CD14-positive monocyte (primary cell): ENCODE measurements at regions not wholly inside any gene's neighbourhood (a gene's known extent, or its start where the extent isn't known, plus 50 kb on each side); places are given as distances from the start of the nearest gene placed in this dataset.

Experiments
- DNase-seq, 3 donors: peaks; one replicate each; pipeline ENCODE4 v3.0.0-alpha.2; 2011 to 2022
- H2AFZ ChIP-seq: 2 replicates; pipeline ENCODE4 v1.6.0; 2012; ENCODE audit warnings: mild to moderate bottlenecking, low read depth, low read length, inconsistent platforms; ENCODE audit not compliant: insufficient read depth, poor library complexity, severe bottlenecking
- H3K27ac ChIP-seq, 2 donors: 1 replicate in 1 of 2; 2 replicates in 1 of 2; pipeline ENCODE4 v1.5.1; 2012 to 2013; ENCODE audit warnings: low read length in 2 of 2, control low read depth in 1 of 2, inconsistent platforms in 1 of 2, low read depth in 1 of 2, mild to moderate bottlenecking in 1 of 2
- H3K27me3 ChIP-seq, 2 donors: one replicate each; pipeline versions ENCODE4 v1.6.0 to v1.6.1; 2011 to 2013; ENCODE audit warnings: low read length in 2 of 2; ENCODE audit not compliant: control insufficient read depth in 2 of 2, insufficient read depth in 2 of 2
- H3K36me3 ChIP-seq, 2 donors: replicated peaks in 1 of 2; 1 replicate in 1 of 2; 2 replicates in 1 of 2; pipeline versions ENCODE4 v1.5.1 to v1.6.1; 2012 to 2013; ENCODE audit warnings: low read length in 2 of 2, control low read depth in 1 of 2, inconsistent platforms in 1 of 2, mild to moderate bottlenecking in 1 of 2; ENCODE audit not compliant: insufficient read depth in 2 of 2, control insufficient read depth in 1 of 2
- H3K4me1 ChIP-seq, 2 donors: 1 replicate in 1 of 2; 2 replicates in 1 of 2; pipeline versions ENCODE4 v1.5.1 to v1.6.1; 2012 to 2013; ENCODE audit warnings: low read length in 2 of 2, control low read depth in 1 of 2, inconsistent platforms in 1 of 2, mild to moderate bottlenecking in 1 of 2, moderate library complexity in 1 of 2; ENCODE audit not compliant: insufficient read depth in 2 of 2, control insufficient read depth in 1 of 2
- H3K4me2 ChIP-seq: replicated peaks from 2 replicates; pipeline ENCODE3; 2012; ENCODE audit warnings: low read length, moderate library complexity, mild to moderate bottlenecking; ENCODE audit not compliant: poor library complexity, severe bottlenecking; ENCODE audit errors: extremely low read depth
- H3K4me3 ChIP-seq, 3 experiments: fragments of 200-600 bp in 1 of 3; sonication (generic) in 1 of 3; replicated peaks in 1 of 3; 1 replicate in 2 of 3; 2 replicates in 1 of 3; pipeline ENCODE4 v1.5.1; 2011 to 2013; ENCODE audit warnings: low read length in 3 of 3, mild to moderate bottlenecking in 3 of 3, control low read depth in 2 of 3, low read depth in 2 of 3, inconsistent platforms in 1 of 3, moderate library complexity in 1 of 3
- H3K79me2 ChIP-seq: 2 replicates; pipeline ENCODE4 v1.6.0; 2012; ENCODE audit warnings: mild to moderate bottlenecking, control low read depth, inconsistent platforms, low read length, moderate library complexity; ENCODE audit not compliant: insufficient read depth
- H3K9ac ChIP-seq: 2 replicates; pipeline ENCODE4 v1.6.0; 2017; ENCODE audit warnings: low read length, mild to moderate bottlenecking; ENCODE audit not compliant: insufficient read depth, poor library complexity, severe bottlenecking
- H3K9me3 ChIP-seq, 2 donors: replicated peaks in 1 of 2; 1 replicate in 1 of 2; 2 replicates in 1 of 2; pipeline versions ENCODE4 v1.5.1 to v1.6.1; 2012 to 2013; ENCODE audit warnings: low read length in 2 of 2, control low read depth in 1 of 2; ENCODE audit not compliant: control insufficient read depth in 1 of 2, insufficient read depth in 1 of 2
- H4K20me1 ChIP-seq: 2 replicates; pipeline ENCODE4 v1.6.0; 2012; ENCODE audit warnings: mild to moderate bottlenecking, low read length, control low read depth, moderate library complexity; ENCODE audit not compliant: insufficient read depth
- H3K27ac Mint-ChIP-seq, 7 donors: one replicate each; pipeline ENCODE4 v1.8.0; 2020; ENCODE audit warnings: mild to moderate bottlenecking in 7 of 7, mixed read lengths in 7 of 7, moderate library complexity in 6 of 7, inconsistent platforms in 2 of 7
- H3K27me3 Mint-ChIP-seq, 3 donors: one replicate each; pipeline ENCODE4 v1.8.0; 2021 to 2022; ENCODE audit warnings: low read depth in 3 of 3, mild to moderate bottlenecking in 3 of 3, mixed read lengths in 3 of 3, moderate library complexity in 3 of 3, inconsistent platforms in 1 of 3
- H3K36me3 Mint-ChIP-seq, 2 donors: one replicate each; pipeline ENCODE4 v1.8.0; 2020; ENCODE audit warnings: mixed read lengths in 2 of 2, inconsistent platforms in 1 of 2, mild to moderate bottlenecking in 1 of 2
- H3K4me1 Mint-ChIP-seq: one replicate; pipeline ENCODE4 v1.8.0; 2020; ENCODE audit warnings: mild to moderate bottlenecking, mixed read lengths
- H3K4me3 Mint-ChIP-seq, 2 donors: one replicate each; pipeline ENCODE4 v1.8.0; 2020; ENCODE audit warnings: mild to moderate bottlenecking in 2 of 2, mixed read lengths in 2 of 2, moderate library complexity in 1 of 2
- H3K9me3 Mint-ChIP-seq, 7 donors: one replicate each; pipeline ENCODE4 v1.8.0; 2020 to 2022; ENCODE audit warnings: mixed read lengths in 7 of 7, mild to moderate bottlenecking in 6 of 7, moderate library complexity in 6 of 7, inconsistent platforms in 2 of 7
- WGBS: methylation state at CpG from one replicate; pipeline ENCODE4 v1.1.5; 2013; ENCODE audit warnings: missing lambda C conversion rate; ENCODE audit not compliant: insufficient coverage; 5-methylcytosine and 5-hydroxymethylcytosine counted together
- intact Hi-C, 2 donors: fragments of 100-400 bp; cut with micrococcal nuclease; formaldehyde crosslinking; loops; one replicate each; pipeline versions ENCODE4 v1.15.0 to v1.15.1; 2023
- TF ChIP-seq, protein P1 (sequence below): fragments of 200-600 bp; IDR thresholded peaks from one replicate; pipeline ENCODE4 v1.8.0; 2022; ENCODE audit warnings: antibody characterized with exemption, mild to moderate bottlenecking

DNA sequence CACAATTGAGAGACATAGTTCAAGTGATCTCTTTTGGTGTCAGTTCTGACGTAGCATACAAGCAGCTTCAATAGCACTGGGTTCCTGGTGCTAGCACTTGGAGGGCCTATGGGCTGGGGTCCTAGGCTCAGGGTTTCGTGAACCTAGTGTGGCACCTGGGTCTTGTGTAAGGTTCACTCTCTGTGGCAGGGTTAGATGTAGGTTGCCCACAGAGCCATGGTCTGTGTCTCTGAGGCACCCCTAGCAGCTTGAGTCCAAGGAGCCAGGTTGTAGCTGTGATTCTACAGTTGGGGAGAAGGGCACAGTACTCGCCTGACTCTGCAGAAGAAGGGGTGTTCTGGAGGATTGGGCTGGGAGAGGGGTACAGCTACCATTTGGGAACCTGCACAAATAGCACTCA, 282.6 kb upstream of the LRRC3B start:
- Histone ChIP-seq H3K9ac (no peak overlapping the region), H3K4me1 (no peaks in the 10 kb centered on the region), H3K27me3 (no peaks in the 10 kb centered on the region), H3K4me3 (no peak overlapping the region), H3K9me3 (peaks cover 20 to 21% of the 10 kb centered on the region in 2 donors), H3K4me2 (no peak overlapping the region), H3K79me2 (no peaks in the 10 kb centered on the region), H2AFZ (no peak overlapping the region), H3K27ac (no peak overlapping the region), H4K20me1 (no peaks in the 10 kb centered on the region), H3K36me3 (no peaks in the 10 kb centered on the region)
- TF ChIP-seq, protein P1, sequence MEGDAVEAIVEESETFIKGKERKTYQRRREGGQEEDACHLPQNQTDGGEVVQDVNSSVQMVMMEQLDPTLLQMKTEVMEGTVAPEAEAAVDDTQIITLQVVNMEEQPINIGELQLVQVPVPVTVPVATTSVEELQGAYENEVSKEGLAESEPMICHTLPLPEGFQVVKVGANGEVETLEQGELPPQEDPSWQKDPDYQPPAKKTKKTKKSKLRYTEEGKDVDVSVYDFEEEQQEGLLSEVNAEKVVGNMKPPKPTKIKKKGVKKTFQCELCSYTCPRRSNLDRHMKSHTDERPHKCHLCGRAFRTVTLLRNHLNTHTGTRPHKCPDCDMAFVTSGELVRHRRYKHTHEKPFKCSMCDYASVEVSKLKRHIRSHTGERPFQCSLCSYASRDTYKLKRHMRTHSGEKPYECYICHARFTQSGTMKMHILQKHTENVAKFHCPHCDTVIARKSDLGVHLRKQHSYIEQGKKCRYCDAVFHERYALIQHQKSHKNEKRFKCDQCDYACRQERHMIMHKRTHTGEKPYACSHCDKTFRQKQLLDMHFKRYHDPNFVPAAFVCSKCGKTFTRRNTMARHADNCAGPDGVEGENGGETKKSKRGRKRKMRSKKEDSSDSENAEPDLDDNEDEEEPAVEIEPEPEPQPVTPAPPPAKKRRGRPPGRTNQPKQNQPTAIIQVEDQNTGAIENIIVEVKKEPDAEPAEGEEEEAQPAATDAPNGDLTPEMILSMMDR, result no peak
- H3K36me3 Mint-ChIP-seq, result no peaks in the 10 kb centered on the region
- H3K9me3 Mint-ChIP-seq, result peaks cover 5 to 19% (median 6%) of the 10 kb centered on the region in 7 donors
- H3K27ac Mint-ChIP-seq, result no peak overlapping the region
- no peak for DNase-seq
- no peaks in the 10 kb centered on the region for H3K27me3 Mint-ChIP-seq
- intact Hi-C loops, result no loop called here
- H3K4me3 Mint-ChIP-seq, result no peak overlapping the region
- 62% methylated on average over 3 of the region's 3 CpGs for WGBS
- H3K4me1 Mint-ChIP-seq, result no peaks in the 10 kb centered on the region

DNA sequence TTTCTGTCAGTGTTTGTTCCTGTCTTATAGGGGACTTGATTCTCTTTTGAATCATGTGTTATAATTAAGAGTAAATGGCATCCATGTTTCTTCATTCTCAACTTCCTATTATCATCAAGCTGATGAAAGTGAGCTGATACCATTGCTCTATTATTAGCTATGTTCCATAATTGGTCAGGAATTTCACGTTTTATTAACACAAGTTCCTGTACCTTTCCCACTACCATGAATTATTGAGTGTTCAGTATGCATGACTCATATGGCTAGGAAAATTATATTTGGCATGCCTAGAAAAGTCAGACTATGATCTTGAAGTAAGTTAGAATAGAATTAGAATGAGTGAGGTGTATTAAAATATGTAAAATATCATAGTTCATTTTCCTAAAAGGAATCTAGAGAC, 278.9 kb upstream of the LRRC3B start:
- no peaks in the 10 kb centered on the region for H3K4me1 ChIP-seq
- intact Hi-C loops, result no loop called here
- no peak overlapping the region for H3K27ac ChIP-seq
- no peaks in the 10 kb centered on the region for H3K36me3 ChIP-seq
- peaks cover 41 to 49% of the 10 kb centered on the region in 2 donors for H3K9me3 ChIP-seq
- Mint-ChIP-seq H3K4me3 (no peak overlapping the region), H3K36me3 (no peaks in the 10 kb centered on the region), H3K9me3 (peaks cover 4 to 40% (median 19%) of the 10 kb centered on the region in 7 donors), H3K4me1 (no peaks in the 10 kb centered on the region), H3K27me3 (no peaks in the 10 kb centered on the region), H3K27ac (no peak overlapping the region)
- H3K9ac ChIP-seq, result no peak overlapping the region
- TF ChIP-seq, protein P1, result no peak
- WGBS, result no CpG with 5 or more reads among the region's 1 CpG
- DNase-seq, result no peak
- H3K4me3 ChIP-seq, result no peak overlapping the region
- no peaks in the 10 kb centered on the region for H3K27me3 ChIP-seq
- no peak overlapping the region for H3K4me2 ChIP-seq
- H4K20me1 ChIP-seq, result no peaks in the 10 kb centered on the region
- no peaks in the 10 kb centered on the region for H3K79me2 ChIP-seq
- no peak overlapping the region for H2AFZ ChIP-seq
